ENCODE measurements at regions not wholly inside any gene's neighbourhood (a gene's known extent, or its start where the extent isn't known, plus 50 kb on each side); places are given as distances from the start of the nearest gene placed in this dataset.

DNA sequence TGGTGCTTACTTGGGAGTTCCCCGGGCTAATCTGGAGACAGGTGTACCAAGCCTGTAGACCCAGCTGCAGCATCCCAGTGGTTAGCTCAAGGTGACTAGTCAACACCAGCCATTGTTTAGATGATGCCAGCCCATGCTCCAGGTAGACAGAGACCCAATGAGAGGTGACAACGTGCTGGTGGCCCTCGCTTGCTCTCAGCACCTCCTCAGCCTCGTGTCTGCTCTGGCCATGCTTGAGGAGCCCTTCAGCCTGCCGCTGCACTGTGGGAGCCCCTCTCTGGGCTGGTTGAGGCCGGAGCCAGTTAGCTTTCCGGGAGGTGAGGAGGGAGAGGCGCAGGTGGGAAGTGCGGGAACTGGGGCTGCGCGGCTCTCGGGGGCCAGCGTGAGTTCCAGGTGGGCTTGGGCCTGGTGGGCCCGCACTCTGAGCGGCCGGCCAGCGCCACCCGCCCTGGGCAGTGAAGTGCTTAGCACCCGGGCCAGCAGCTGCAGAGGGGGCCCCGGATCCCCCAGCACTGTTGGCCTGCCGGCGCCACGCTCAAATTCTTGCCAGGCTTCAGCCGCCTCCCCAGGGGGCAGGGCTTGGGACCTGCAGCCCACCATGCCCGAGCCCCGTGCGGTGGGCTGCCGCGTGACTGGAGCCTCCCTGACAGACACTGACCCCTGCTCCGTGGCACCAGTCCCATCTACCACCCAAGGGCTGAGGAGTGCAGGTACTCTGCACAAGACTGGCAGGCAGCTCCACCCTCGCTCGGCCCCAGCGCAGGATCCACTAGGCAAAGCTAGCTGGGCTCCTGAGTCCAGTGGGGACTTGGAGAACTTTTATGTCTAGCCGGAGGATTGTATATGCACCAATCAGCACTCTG is 85.9 kb upstream of the VSTM2B start:
- no peak overlapping the region for H3K27ac ChIP-seq (ENCODE audit: low read length in 2 of 2)
- H3K4me3 ChIP-seq (ENCODE audit: control extremely low read depth in 1 of 5, extremely low read depth in 1 of 5, insufficient read depth in 1 of 5, low read depth in 2 of 5, low read length in 4 of 5): no peak overlapping the region
- H3K9me3 ChIP-seq (ENCODE audit: control extremely low read depth in 1 of 3, control insufficient read depth in 2 of 3, insufficient read depth in 1 of 3, low read length in 2 of 3): peaks cover 0 to 45% (median 0%) of the 10 kb centered on the region in 3 donors
- H3K27ac Mint-ChIP-seq: no peak overlapping the region
- no peaks in the 10 kb centered on the region for H3K27me3 ChIP-seq (replicated peaks in 1 of 4; ENCODE audit: control extremely low read depth in 1 of 4, control insufficient read depth in 3 of 4, insufficient read depth in 4 of 4, low read length in 3 of 4)
- no peaks in the 10 kb centered on the region for H3K4me1 Mint-ChIP-seq
- H3K4me2 ChIP-seq (replicated peaks; ENCODE audit: low read depth, low read length, poor library complexity, severe bottlenecking): no peak overlapping the region
- H3K27me3 Mint-ChIP-seq: no peaks in the 10 kb centered on the region
- no peak overlapping the region for H2AFZ ChIP-seq (ENCODE audit: insufficient read depth, low read depth, low read length, poor library complexity, severe bottlenecking)
- no peaks in the 10 kb centered on the region for H3K36me3 ChIP-seq (replicated peaks in 1 of 2; ENCODE audit: control extremely low read depth in 1 of 2, control insufficient read depth in 1 of 2, extremely low read depth in 1 of 2, insufficient read depth in 2 of 2, low read length in 1 of 2)
- POLR2A ChIA-PET: no interaction called here
- H3K9me3 Mint-ChIP-seq (ENCODE audit: insufficient read depth): no peaks in the 10 kb centered on the region
- no peaks in the 10 kb centered on the region for H3K79me2 ChIP-seq (ENCODE audit: control insufficient read depth, insufficient read depth, low read length)
- CTCF ChIA-PET: no interaction called here
- intact Hi-C loops (cut with micrococcal nuclease): no loop called here
- ATAC-seq (ENCODE audit: low read depth): no peak
- TF ChIP-seq CTCF (IDR thresholded peaks at IDR 0.05) (no peak), EZH2 (IDR thresholded peaks at IDR 0.05; ENCODE audit: borderline replicate concordance, insufficient read depth, low read depth, low read length, poor library complexity, severe bottlenecking) (no peak)
- H3K4me1 ChIP-seq (ENCODE audit: control insufficient read depth in 2 of 2, insufficient read depth in 2 of 2, low read length in 2 of 2): no peaks in the 10 kb centered on the region
- WGBS (ENCODE audit: insufficient coverage): 85% methylated on average over 34 of the region's 34 CpGs
- no peak overlapping the region for H3K9ac ChIP-seq (ENCODE audit: low read length)
- no peak for DNase-seq
- H4K20me1 ChIP-seq (ENCODE audit: control insufficient read depth, insufficient read depth, low read length, poor library complexity, severe bottlenecking): no peaks in the 10 kb centered on the region
- no peak overlapping the region for H3K4me3 Mint-ChIP-seq

- Histone ChIP-seq H3K4me3 (ENCODE audit: control extremely low read depth in 1 of 5, extremely low read depth in 1 of 5, insufficient read depth in 1 of 5, low read depth in 2 of 5, low read length in 4 of 5) (no peak overlapping the region), H3K36me3 (replicated peaks in 1 of 2; ENCODE audit: control extremely low read depth in 1 of 2, control insufficient read depth in 1 of 2, extremely low read depth in 1 of 2, insufficient read depth in 2 of 2, low read length in 1 of 2) (no peaks in the 10 kb centered on the region), H3K27me3 (replicated peaks in 1 of 4; ENCODE audit: control extremely low read depth in 1 of 4, control insufficient read depth in 3 of 4, insufficient read depth in 4 of 4, low read length in 3 of 4) (no peaks in the 10 kb centered on the region), H3K9ac (ENCODE audit: low read length) (no peak overlapping the region), H3K4me1 (ENCODE audit: control insufficient read depth in 2 of 2, insufficient read depth in 2 of 2, low read length in 2 of 2) (no peaks in the 10 kb centered on the region), H4K20me1 (ENCODE audit: control insufficient read depth, insufficient read depth, low read length, poor library complexity, severe bottlenecking) (no peaks in the 10 kb centered on the region), H3K79me2 (ENCODE audit: control insufficient read depth, insufficient read depth, low read length) (no peaks in the 10 kb centered on the region), H3K9me3 (ENCODE audit: control extremely low read depth in 1 of 3, control insufficient read depth in 2 of 3, insufficient read depth in 1 of 3, low read length in 2 of 3) (peaks cover 0 to 48% (median 0%) of the 10 kb centered on the region in 3 donors), H3K27ac (ENCODE audit: low read length in 2 of 2) (no peak overlapping the region), H2AFZ (ENCODE audit: insufficient read depth, low read depth, low read length, poor library complexity, severe bottlenecking) (no peak overlapping the region), H3K4me2 (replicated peaks; ENCODE audit: low read depth, low read length, poor library complexity, severe bottlenecking) (no peak overlapping the region)
- DNase-seq (no peak), ATAC-seq (ENCODE audit: low read depth) (no peak)
- intact Hi-C loops (cut with micrococcal nuclease): no loop called here
- Mint-ChIP-seq H3K9me3 (ENCODE audit: insufficient read depth) (no peaks in the 10 kb centered on the region), H3K4me1 (no peaks in the 10 kb centered on the region), H3K4me3 (no peak overlapping the region), H3K27me3 (no peaks in the 10 kb centered on the region), H3K27ac (no peak overlapping the region)
- CTCF ChIA-PET: no interaction called here
- POLR2A ChIA-PET: no interaction called here
- TF ChIP-seq EZH2 (IDR thresholded peaks at IDR 0.05; ENCODE audit: borderline replicate concordance, insufficient read depth, low read depth, low read length, poor library complexity, severe bottlenecking) (no peak), CTCF (IDR thresholded peaks at IDR 0.05) (no peak)
- 73% methylated on average over 5 of the region's 7 CpGs for WGBS (ENCODE audit: insufficient coverage)
Observed at GRCh38 chr19:29442094-29442493, 83.7 kb upstream of the VSTM2B start.
